UCSD-AML1 (cell line): ENCODE measurements at regions not wholly inside any gene's neighbourhood (a gene's known extent, or its start where the extent isn't known, plus 50 kb on each side); places are given as distances from the start of the nearest gene placed in this dataset.
"Not testable (repeated sequence)": the region's sequence is repeated elsewhere in the genome, so short reads cannot be mapped to it uniquely, and the experiment has no call there.

ENCODE experiments used
- DNase-seq: peaks from one replicate; lab custom pipeline; 2025; ENCODE audit not compliant: unreplicated experiment; lab: John Stamatoyannopoulos, UW

GRCh38 chr12:8389296-8389695 is 66.5 kb upstream of the CLEC6A start:
- not testable (repeated sequence) for DNase-seq

- peak; percentile 35 for DNase-seq
These were observed 65.6 kb upstream of the CLEC6A start for GRCh38 chr12:8390001-8390777.

DNA sequence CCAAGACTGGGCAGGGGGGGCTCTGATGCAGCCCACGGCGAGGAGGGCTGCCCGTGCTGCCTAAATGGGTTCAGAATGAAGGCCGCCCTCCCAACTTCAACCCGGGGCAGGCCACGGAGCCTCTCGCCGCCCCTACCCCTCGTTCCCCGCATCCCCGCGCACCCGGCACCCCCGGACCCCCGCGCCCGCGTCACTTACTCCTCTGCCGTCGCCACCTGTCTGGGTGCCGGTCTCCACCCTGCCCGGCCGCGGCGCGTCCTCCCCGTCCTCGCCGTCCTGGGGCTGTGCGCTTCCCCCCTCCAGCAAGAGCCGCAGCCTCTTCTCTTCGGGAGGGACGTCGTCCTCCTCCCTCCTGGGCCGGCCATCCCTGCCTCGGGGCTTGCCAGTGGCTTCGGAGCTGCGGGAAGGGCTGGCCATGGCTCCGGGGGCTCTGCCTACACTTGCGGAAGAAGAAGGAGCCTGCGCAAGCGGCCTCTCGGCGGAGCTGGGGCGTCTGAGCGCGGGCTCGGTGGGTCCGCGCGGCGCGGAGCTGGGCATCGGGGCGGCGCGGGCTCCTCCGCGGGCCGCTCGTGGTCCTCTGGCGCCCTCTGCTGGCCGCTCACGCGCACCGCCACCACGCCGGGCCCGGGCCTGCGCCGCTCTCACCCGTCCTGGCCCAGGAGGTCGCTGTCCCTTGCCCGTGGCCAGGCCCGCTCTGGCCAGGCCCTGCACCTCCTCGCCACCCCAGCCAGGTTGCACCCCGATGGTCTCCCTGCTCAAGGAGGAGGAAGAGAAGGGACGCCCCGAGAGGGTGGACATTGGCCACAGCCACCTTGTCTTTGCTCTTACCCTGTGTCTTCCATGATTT is 59.3 kb upstream of the CLEC6A start:
- peak; percentile 59 for DNase-seq

DNA sequence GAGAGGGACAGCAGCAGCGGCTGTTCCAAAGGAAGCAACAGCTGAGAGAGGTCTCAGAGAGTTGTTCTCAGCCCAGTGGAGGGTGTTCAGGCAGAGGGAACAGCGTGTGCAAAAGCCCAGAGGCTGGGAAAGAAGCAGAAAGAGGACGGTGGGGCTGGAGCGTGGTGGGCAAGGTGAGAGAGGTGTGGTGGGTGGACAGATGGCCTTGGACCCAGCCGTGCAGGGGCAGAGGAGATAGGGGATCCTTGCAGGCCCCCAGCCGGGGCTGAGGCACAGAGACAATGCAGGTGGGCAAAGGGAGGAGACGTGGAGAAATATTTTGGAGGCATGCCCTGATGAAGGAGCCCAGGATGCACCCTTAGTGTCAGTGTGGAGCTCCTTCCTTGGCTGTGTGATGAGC is 58.4 kb upstream of the CLEC6A start:
- not testable (repeated sequence) for DNase-seq

DNA sequence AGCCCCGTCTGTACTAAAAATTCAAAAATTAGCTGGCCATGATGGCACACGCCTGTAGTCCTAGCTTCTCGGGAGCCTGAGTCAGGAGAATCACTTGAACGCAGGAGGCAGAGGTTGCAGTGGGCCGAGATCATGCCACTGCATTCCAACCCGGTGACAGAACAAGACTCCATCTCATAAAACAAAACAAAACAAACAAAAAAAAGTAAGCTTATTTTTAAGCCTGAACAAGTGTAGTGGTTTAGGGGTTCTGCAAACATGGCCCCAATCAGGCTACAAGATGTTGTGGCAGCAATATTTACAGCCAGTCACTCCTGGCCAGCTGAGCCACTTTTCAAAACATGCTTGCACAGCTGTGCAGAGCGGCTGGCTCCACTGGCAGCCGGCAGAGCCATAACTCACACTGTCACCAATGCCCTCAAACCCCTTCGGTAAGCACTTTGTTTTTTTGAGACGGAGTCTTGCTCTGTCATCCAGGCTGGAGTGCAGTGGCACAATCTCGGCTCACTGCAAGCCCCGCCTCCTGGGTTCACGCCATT is 56.2 kb upstream of the CLEC6A start:
- DNase-seq: not testable (repeated sequence)

GRCh38 chr12:8403834-8404233 is 51.9 kb upstream of the CLEC6A start:
- not testable (repeated sequence) for DNase-seq

DNA sequence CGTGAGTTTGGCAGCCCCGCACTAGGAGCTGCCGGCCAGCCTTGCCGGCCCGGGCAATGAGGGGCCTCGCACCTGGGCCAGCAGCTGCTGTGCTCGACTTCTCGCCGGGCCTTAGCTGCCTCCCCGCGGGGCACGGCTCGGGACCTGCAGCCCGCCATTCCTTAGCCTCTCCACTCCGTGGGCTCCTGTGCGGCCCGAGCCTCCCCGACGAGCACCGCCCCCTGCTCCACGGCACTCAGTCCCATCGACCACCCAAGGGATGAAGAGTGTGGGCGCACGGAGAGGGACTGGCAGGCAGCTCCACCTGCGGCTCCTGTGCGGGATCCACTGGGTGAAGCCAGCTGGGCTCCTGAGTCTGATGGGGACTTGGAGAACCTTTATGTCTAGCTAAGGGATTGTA is 51.4 kb upstream of the CLEC6A start:
- DNase-seq: not testable (repeated sequence)
